Lower leg skin (tissue), 3 donors: ENCODE measurements at regions not wholly inside any gene's neighbourhood (a gene's known extent, or its start where the extent isn't known, plus 50 kb on each side); places are given as distances from the start of the nearest gene placed in this dataset.
"Not testable (repeated sequence)": the region's sequence is repeated elsewhere in the genome, so short reads cannot be mapped to it uniquely, and the experiment has no call there.

Experiments used
- CTCF ChIP-seq, 3 donors: fragments of 450-650 bp; IDR thresholded peaks; one replicate each; pipeline ENCODE4 v1.5.1; 2016; ENCODE audit warnings: antibody characterized with exemption in 3 of 3, mild to moderate bottlenecking in 3 of 3, moderate library complexity in 2 of 3
- POLR2A ChIP-seq, 2 donors: fragments of 450-650 bp; IDR thresholded peaks; one replicate each; pipeline ENCODE4 v1.6.1; 2016 to 2017; ENCODE audit warnings: antibody characterized with exemption in 2 of 2, mild to moderate bottlenecking in 1 of 2, moderate library complexity in 1 of 2

- not testable (repeated sequence) for TF ChIP-seq POLR2A, CTCF (IDR thresholded peaks at IDR 0.05)
Observed at GRCh38 chr10:93127642-93128215, 54.0 kb downstream of the CYP26A1 start.
